ENCODE measurements at regions not wholly inside any gene's neighbourhood (a gene's known extent, or its start where the extent isn't known, plus 50 kb on each side); places are given as distances from the start of the nearest gene placed in this dataset.

- Mint-ChIP-seq H3K36me3 (ENCODE audit: insufficient read depth in 1 of 3, low read depth in 3 of 3) (peaks cover 0 to 7% (median 3%) of the 10 kb centered on the region in 3 experiments; a peak in 3 of 7 replicates), H3K27me3 (ENCODE audit: low read depth) (no peaks in the 10 kb centered on the region), H3K4me1 (peaks cover 0 to 6% of the 10 kb centered on the region in 2 experiments; a peak in 1 of 4 replicates), H3K9me3 (peaks cover 54 to 63% of the 10 kb centered on the region in 2 experiments), H3K4me3 (no peak overlapping the region), H3K27ac (no peak overlapping the region)
- H4K20me1 ChIP-seq (ENCODE audit: control insufficient read depth, insufficient read depth, insufficient read length) = no peaks in the 10 kb centered on the region
- no peak overlapping the region for H4K91ac ChIP-seq (ENCODE audit: insufficient read length, low read depth, low read length)
- H4K8ac ChIP-seq (replicated peaks; ENCODE audit: insufficient read length, low read depth, low read length) = no peak overlapping the region
- WGBS (ENCODE audit: extremely low coverage, insufficient read length, low lambda C conversion rate) = 100% methylated on average over 1 of the region's 3 CpGs
- no peaks in the 10 kb centered on the region for H3K79me2 ChIP-seq (ENCODE audit: insufficient read depth, low read length)
- H2AFZ ChIP-seq (ENCODE audit: low read length) = no peak overlapping the region
- H3K27ac ChIP-seq (ENCODE audit: insufficient read length, low read depth, low read length) = no peak overlapping the region
- H2BK120ac ChIP-seq (ENCODE audit: low read depth, low read length, poor library complexity, severe bottlenecking) = no peak overlapping the region
- no peak overlapping the region for H3K56ac ChIP-seq (ENCODE audit: insufficient read length, low read depth, low read length)
- H3K4me2 ChIP-seq (ENCODE audit: insufficient read depth, insufficient read length, low read length) = no peak overlapping the region
- H4K5ac ChIP-seq (ENCODE audit: insufficient read length, low read depth, low read length) = no peak overlapping the region
- no peak overlapping the region for H3K4ac ChIP-seq (ENCODE audit: low read depth, low read length)
- H3K9me3 ChIP-seq (ENCODE audit: control insufficient read depth, low read depth, low read length) = peaks cover 12% of the 10 kb centered on the region
- H3K18ac ChIP-seq (ENCODE audit: insufficient read length, low read depth, low read length) = no peak overlapping the region
- H3K23ac ChIP-seq (ENCODE audit: insufficient read length, low read depth, low read length) = no peak overlapping the region
- no peak overlapping the region for H3K9ac ChIP-seq (ENCODE audit: extremely low read depth, insufficient read length, low read length)
- H2BK5ac ChIP-seq (ENCODE audit: insufficient read length, low read length) = no peak overlapping the region
- no peak overlapping the region for H2BK12ac ChIP-seq (ENCODE audit: insufficient read length, low read depth, low read length)
- no peaks in the 10 kb centered on the region for H3K23me2 ChIP-seq (ENCODE audit: insufficient read length, low read depth, low read length, poor library complexity, severe bottlenecking)
- no peaks in the 10 kb centered on the region for H3K27me3 ChIP-seq (ENCODE audit: insufficient read depth, low read length)
- H2BK20ac ChIP-seq (ENCODE audit: low read depth, low read length, poor library complexity, severe bottlenecking) = no peak overlapping the region
- no peak for DNase-seq
- H3K14ac ChIP-seq (ENCODE audit: insufficient read depth, low read length) = no peak overlapping the region
- no peak overlapping the region for H3T11ph ChIP-seq (ENCODE audit: low read length)
- no peak overlapping the region for H2AK5ac ChIP-seq (ENCODE audit: insufficient read length, low read length)
- TF ChIP-seq, protein P1, sequence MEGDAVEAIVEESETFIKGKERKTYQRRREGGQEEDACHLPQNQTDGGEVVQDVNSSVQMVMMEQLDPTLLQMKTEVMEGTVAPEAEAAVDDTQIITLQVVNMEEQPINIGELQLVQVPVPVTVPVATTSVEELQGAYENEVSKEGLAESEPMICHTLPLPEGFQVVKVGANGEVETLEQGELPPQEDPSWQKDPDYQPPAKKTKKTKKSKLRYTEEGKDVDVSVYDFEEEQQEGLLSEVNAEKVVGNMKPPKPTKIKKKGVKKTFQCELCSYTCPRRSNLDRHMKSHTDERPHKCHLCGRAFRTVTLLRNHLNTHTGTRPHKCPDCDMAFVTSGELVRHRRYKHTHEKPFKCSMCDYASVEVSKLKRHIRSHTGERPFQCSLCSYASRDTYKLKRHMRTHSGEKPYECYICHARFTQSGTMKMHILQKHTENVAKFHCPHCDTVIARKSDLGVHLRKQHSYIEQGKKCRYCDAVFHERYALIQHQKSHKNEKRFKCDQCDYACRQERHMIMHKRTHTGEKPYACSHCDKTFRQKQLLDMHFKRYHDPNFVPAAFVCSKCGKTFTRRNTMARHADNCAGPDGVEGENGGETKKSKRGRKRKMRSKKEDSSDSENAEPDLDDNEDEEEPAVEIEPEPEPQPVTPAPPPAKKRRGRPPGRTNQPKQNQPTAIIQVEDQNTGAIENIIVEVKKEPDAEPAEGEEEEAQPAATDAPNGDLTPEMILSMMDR (conservative IDR thresholded peaks at IDR 0.05) = no peak
- H2BK15ac ChIP-seq (ENCODE audit: low read depth, low read length) = no peak overlapping the region
- H3K4me1 ChIP-seq (ENCODE audit: insufficient read depth, low read length) = no peaks in the 10 kb centered on the region
- no peaks in the 10 kb centered on the region for H3K79me1 ChIP-seq (ENCODE audit: insufficient read depth, low read depth, low read length, poor library complexity, severe bottlenecking)
These were observed 424.0 kb upstream of the CXorf51B start for GRCh38 chrX:146385529-146385928.
